NCI-H446 treated with DMSO at 0.1 percent for 48 hours (cell line): ENCODE measurements at regions not wholly inside any gene's neighbourhood (a gene's known extent, or its start where the extent isn't known, plus 50 kb on each side); places are given as distances from the start of the nearest gene placed in this dataset.
A peak's percentile ranks its signal among the peaks of the same experiment; 100 is the strongest.

Experiments used
- DNase-seq: peaks from one replicate; lab custom pipeline; 2025; lab: John Stamatoyannopoulos, UW

DNA sequence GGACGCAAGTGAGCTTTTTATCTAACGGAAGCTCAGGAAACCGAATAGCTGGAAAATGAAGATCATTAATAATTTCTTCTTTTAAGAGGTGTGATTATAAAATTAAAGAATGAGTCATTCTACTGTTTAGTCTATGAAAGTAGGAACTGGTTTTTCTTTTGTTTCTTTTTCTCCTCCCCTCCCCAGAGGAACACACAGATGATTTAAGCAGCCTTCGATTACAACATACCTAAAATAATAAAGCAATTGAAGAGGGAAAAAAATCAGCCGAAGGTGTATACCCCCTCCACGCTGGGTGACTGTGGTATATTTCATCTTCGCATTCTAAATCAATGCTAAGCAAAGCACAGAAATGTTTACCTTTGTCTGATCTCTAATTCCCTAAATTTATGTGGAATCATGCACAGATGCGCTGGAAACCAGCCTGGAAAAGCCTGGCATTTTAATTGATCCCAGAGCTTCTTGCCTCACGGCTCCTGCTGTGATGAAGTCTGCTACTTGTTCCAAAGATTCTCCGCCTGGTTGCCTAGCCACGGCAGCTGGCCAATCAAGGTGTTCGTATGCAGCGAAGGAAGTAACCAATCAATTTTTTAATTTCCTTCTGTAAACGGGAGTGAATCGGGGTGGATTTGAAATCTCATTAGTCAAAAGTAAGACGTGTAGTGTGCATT is 133.9 kb downstream of the FANCF start:
- peak; percentile 99 for DNase-seq

DNA sequence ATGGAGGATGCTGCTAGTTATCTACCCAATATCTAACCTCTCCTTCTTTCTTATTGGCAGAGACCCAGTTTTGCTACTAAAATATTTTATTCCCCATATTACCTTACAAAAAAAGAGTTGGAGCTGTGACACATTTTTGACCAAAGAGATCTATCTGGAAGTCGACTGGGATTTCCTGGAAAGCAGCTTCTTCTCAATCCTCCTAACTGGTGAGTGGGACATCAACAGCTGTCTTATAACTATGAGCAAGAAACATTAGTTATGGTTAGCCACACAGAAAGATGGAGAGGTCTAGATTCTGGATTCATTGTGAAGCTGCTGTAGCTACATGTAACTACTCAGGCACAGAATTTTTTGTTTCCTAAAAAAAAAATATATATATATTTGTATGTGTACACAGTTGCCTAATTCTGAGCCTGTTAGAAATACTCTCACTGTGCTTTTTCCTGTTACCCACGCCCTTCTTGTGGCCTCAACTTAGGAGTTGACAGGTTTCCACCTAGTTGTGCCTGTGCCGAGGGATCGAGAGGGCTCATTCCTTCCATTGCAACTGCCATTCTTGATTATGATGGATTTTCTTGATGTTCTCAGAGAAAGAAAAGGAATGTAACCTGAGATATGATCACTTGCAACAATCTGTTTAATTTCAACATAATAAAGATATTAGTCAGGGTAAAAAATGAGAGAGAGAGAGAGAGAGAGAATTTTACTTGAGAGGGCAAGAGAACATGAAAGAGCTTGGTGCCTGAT is 142.0 kb downstream of the SLC17A6 start:
- no peak for DNase-seq

DNA sequence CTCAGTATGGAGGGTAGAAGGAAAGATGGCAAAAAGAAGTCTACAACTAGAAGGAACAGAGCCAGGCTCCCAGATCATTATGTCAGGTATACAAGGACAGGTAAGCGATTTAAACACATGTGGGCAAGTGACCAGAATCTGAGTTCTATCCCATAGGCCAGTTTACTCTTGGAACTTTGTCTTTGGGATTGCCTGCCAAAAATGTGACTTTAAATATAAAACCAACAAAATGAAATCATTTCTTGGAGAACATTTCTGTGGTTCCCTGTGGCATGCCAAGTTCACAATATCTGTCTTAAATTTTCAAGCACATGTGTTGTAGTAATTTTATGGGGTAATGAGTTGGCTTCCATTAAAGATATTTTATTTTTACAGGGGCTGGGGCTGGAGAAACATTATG is 141.0 kb downstream of the SLC17A6 start:
- peak; percentile 60 for DNase-seq

DNA sequence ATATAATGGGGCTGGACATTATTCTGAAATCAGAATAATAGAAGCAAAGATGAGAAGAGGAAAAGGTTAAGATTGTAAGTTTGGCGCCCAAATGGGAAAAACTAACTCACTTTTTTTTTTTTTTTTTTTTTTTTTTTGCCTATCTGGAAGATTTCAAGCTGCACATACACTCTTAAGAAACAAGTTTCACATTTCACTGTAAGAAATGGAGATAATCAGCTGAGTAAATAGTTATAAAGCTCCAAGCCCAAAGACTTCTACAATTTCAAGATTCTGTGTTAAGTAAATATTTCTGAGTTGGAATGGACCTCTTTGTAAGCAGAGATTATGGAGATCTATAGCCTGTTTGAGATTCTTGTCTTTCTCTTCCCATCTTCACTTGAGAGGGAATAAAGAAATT is 140.0 kb downstream of the SLC17A6 start:
- DNase-seq: no peak

DNA sequence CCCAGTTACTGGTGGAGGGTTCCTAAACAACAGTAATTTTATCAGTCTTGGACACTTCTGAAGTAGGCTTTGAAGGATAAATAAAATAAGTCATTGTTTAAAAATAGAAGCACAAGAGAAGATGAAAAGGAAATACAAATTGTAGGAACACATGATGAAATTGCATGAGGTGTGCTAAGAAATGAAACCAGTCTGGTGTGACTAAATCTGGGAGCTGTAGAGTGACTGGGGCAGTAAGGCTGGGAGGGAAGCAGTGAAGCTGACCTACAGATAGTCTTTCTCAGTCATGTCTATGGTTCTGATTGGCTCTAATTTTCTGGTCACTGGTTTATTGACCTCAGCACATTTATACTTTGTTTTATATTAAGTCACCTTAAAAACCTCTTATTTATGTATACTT is 139.1 kb downstream of the SLC17A6 start:
- DNase-seq: no peak

DNA sequence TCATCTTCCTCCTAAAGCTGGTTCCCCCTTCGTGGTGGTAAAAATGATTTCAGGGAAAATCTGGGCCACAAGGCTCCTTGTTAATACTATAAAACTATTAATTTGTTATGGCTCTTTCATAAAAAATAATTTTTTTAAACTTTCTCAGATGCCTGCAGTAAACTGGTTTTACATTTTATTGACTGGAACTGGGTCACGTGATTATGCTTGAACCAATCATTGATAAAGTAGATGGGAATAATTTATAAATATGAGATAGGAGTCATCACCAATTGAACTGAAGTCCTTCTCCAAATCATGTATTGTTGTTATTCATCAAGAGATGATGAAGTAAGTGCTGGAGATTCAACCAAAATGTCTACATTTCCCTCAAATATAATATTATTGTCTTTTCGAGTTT is 138.4 kb downstream of the SLC17A6 start:
- DNase-seq: no peak

DNA sequence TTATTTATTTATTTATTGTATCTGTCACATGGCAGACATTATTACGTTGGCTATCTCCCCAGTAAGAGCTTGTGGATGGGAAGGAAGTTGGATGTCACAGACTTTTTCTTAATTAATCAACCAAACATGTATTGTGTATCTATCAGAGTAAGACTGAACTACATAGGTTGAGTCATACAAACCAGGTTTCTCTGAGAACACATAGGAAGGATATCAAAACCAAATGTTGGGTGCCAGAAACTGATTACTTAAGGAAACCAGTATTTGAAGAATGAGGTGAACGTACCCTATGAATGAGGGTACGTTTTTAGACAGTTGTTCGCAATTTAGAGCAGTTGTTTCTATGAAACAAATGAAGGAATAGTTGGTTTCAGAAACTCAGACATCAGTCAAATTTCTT is 136.4 kb downstream of the SLC17A6 start:
- DNase-seq: peak; percentile 17

DNA sequence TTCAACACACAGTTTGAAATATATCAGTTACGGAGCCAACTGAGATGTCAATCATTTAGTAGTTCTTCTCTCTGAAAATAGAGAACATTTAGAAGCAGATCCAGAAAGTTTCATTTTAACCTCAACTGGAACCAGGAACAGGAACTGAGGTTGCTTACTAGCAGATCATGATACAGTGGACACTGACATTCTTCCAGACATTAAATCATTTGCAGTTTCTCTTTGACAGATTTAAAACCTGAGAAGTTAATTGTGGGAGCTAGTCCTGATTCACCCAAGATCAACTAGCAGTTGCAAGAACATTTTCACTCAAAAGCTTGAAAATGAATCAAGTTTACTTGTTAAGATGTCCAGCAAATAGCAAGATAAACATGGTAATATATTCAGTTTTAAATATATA is 135.4 kb downstream of the SLC17A6 start:
- no peak for DNase-seq

DNA sequence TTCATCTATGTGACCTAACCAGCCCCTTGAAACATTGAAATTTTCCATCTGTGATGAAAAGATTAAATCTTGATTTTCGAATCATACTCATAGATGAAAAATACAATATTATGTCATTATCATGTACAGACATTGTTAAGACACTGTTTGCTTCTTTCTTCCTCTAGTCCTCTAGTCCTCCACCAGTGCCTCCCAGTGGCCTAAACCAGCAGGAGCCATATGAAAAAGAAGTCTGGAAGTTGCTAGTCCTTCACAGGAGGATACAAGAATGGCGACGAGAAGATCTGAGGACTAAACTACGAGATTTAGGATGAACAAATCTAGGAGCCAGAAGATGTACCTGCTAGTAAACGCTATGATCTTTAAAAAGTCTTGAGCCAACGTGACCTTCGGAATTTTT is 134.1 kb downstream of the SLC17A6 start:
- DNase-seq: no peak

DNA sequence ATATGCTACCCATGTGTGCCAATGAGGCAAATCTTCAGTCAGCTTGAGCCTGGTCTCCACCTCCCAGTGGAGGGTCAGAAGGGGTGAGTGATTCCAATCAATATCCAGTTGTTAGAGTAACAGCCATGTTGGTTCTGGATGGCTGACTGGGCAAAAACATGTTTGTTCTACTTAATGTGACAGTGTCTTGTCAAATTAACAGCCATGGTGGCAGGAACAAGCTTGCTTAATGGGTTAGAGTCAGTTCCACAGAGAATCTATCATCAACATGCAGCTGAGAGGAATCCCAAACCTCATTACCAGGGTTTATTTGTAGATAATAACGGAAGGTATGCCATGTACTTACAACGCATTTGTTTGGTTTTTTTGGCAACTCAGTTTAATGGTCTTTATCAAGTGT is 133.2 kb downstream of the SLC17A6 start:
- DNase-seq: peak; percentile 35

DNA sequence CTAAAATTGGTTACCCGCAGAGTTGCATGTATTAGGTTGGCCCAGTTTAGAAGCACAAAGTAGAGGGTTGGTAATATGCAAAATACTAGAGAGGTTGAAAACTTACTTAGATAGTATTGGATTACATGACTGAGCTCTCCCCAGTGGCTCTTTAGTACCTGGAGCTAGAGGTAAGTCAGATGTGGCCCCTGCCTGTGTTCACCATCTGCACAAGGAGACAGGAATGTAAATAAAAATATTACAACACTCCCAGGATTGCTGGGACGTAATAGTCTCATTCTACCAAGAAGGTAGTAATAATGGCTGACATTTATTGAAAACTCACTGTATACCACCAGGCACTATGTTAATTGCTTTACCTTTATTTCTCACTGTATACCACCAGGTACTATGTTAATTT is 129.6 kb downstream of the SLC17A6 start:
- DNase-seq: no peak

DNA sequence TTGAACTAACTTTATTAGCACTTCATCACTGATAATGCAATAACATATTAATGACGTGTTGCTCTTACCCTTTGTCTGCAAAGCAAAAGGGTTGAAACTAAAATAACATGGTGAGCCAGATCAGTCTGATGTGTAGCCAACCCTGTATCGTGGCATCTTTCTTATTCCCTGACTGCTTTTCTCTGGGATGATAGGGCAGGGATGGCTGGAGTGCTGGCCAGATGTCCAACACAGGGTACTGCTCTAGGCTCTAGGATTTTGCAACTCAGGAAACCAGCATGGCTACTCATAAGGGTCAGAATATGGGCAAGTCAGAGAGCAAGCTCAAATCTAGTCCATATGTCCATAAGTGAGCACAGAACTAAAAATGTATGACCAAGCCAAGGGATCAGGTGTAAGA is 129.1 kb downstream of the SLC17A6 start:
- DNase-seq: no peak

DNA sequence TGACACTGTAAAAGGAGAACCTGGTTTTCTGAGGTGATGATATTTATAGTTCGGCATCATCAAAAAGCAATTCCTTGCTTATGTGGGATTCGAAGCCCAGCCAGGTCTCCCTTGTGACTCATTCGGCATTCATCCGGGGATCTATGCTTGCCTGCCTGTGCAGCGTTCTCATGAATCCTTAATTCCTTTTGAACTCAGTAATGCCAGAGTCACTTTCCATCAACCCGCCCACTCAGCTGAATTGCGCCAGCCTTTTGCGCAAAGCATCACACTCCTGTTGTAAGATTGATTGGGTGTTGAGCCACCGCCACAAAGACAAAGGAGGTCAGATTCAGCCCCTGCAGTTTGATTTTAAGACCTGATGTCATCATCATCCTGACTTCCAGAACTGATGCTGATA is 128.6 kb downstream of the SLC17A6 start:
- no peak for DNase-seq

DNA sequence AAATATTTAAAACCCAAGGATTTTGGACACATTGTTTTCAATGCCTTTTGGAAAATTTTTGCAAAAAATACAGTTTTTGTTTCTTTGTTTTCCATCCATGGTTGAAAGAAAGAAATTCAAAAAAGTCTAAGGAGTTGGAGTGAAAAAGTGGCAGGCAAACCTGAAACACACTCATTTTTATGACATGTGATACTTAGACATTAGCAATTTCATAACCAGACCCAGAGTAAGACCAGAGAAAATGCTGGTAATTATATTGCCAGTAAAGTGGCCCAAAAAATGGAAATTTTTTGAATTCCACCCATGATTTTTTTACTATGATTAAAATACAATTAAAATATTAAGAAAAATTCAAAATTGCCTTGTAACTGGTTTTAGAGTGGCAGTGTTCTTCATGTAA is 128.2 kb downstream of the SLC17A6 start:
- no peak for DNase-seq

DNA sequence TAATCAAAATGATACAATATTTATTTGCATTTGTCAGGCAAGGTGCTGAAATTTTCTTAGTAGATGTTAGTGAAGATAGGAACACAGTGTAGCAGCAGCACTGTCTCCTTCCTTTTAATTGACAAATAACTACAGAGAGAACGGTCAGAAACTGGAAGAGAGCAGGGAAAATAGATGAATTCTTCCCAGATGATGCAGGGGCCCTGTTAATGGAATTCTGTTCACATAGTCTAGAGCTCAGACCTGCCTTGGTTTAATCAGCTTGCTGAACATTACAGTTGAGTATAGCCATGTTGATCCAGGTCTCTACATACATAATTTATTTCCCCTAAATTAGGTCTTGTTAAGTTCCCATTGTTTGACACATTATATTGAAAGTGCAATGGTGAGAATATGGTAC is 127.4 kb downstream of the SLC17A6 start:
- no peak for DNase-seq

DNA sequence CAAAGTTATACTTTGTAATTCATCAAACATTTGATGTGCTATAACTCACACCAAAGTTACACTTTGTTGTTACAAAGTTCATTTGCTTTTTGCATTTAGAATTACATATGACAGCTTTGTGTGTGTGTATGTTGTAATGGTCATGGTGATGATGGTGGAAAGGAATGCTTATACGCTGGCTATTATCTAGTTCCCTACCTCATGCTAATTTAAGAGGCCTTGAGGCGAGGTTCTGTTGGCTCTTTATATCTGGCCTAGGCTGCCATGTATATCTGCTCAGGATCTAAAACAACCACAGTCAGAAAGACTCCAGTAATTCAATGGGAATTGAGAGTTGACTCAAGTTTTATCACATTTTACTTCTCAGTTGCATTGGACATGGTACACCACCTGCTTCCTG is 123.4 kb downstream of the SLC17A6 start:
- no peak for DNase-seq

DNA sequence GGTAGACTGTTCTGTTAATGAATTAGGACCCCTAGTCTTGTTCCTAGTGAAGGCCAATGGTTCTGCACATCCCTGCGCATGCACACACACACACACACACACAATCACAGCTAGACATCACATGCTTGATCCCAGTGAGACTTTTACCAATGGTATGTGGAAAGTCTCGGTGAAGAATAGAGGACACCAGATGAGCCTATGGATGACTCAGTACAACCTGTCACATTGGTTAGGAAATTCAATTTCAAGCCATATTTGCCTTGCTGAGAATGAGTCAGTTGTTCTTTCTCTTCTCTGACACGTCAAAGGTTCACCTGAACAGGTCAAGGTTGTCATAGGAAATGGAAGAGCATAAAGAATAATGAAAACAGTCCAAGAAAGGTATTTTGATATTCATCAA is 122.0 kb downstream of the SLC17A6 start:
- DNase-seq: no peak

DNA sequence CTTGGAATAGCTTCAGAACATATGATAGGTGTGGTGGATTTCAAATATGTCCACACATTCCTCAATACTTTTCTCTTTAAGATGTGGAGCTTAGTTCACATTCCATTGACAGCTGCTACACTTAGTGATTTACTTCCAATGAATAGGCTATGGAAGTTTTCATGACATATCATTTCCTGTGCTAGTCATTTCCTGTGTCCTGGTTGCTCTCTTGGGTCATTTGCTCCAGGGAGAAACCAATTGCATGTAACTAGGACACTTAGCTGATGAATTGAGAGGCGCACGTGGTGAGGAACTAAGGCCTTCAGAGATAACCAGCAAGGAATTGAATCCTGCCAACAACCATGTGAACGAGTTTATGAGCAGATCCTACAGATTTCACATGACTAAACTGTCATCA is 120.9 kb downstream of the SLC17A6 start:
- DNase-seq: no peak

DNA sequence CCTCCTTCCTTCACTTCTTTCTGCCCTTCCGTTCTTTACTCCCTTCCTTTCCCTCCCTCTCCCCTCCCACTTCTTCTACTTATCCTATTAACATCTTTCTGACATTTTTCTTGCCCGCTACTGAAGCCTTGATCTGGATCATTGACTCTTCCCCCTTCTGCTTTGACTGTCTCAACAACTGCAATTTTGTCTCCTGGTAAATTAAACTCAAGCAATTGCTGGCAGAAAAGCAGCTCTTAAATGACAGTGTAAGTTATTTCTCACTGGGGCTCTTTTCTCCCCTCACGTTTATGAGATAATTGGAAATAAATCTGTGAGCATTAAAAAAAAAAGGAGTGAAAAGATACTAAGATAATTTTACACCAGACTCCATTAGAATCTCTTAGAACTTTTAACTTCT is 120.0 kb downstream of the SLC17A6 start:
- DNase-seq: no peak

DNA sequence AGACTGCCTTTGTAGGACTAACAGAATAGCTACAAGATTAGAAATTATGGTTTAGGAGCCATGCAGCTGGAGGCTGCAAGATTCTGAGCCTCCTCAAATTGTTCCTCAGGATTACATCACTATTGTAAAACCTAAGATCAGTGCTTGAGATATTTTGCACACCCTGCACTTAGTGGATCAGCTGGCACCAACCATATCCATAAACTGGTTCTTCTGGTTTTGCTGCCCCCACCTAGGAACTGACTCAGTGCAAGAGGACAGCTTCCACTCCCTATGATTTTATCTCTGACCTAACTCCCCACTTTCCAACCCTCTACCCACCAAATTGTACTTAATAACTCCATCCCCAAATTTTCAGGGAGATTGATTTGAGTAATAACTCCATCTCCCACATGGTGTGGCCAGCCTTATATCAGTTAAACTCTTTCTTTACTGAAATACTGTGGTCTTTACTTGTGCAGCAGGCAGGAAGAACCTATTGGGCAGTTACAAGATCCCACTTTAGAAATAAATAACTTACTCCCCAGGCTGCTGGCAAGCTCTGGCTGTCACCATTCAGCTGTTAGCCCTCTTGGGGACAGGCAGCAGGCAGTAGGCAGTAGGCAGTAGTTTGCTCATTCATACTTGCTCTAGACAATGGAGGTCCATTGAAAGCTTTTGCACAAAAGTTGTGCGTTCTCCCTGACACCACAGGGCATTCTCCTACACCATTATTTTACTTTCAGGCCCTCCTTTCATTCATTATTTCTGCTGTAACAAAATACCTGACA is 119.0 kb downstream of the SLC17A6 start:
- DNase-seq: no peak

DNA sequence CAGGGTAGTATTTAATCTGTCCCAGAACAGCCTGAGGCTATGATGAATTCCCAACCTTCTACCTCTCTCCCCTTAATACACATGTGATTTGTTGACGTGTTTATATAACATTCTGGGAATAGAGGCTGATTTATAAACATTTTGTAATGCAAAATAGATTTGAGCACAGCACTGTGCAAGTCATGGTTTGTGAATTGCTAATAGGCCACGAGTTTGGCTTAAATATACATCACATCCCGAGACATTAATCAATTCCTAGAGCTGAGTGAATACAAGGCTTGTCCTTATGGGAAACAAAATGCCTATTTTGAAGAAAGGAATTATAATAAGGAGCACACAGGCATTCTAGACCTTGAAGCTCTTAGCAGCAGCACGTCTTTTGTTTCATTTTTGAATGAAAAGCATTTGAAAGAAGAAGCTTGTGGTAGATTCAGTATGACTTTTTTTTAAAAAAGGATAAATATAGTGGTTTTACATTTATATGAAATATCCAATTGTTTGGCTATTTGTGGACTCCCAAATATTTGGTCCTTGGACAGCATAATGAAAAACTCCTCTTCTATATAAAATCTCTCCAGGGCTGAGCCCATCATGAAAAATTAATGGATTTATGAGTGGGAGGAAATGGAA is 116.4 kb downstream of the SLC17A6 start:
- DNase-seq: no peak

DNA sequence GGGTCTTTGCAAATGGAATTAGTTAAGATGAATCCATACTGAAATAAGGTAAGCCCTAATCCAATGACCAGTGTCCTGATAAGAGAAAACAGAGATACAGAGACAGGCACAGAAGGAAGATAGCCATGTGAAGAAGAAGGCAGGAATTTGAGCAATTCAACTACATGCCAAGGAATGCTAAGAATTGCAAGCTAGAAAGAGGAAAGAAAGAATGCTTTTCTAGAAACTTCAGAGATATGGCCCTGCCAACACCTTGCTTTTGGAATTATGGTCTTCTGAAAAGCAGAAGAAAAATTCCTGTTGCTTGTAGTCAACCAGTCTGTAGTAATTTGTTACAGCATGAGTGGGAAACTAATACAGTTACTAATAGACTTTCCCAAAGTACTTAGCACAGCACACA is 111.3 kb downstream of the SLC17A6 start:
- DNase-seq: no peak

DNA sequence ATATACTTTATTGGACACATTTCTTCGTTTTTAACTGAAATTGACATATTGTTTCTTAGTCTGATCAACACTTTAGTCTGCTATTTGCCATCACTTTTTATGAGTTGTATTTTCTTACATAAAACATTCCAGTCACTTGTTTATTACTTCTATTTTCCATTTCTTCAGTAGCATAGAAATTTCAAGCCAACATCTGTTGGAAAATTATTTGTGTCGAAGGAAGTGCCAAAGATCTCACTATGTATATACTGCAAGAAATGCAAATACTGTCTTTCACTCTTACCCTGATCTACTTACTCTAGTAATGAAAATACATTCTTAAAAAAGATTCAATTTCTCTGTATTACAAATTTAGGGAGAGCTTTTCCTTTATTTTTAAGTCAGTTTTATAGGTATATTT is 105.9 kb downstream of the SLC17A6 start:
- no peak for DNase-seq
